ENCODE measurements at regions not wholly inside any gene's neighbourhood (a gene's known extent, or its start where the extent isn't known, plus 50 kb on each side); places are given as distances from the start of the nearest gene placed in this dataset.

GRCh38 chr3:162328649-162329048 is 832.0 kb downstream of the OTOL1 start:
- ATAC-seq (ENCODE audit: poor library complexity) (no peak), DNase-seq (no peak)
- no peak overlapping the region for H3K27ac Mint-ChIP-seq
- Histone ChIP-seq H3K27ac (ENCODE audit: low read depth in 1 of 2, low read length in 2 of 2) (no peak overlapping the region), H3K9me3 (ENCODE audit: control insufficient read depth in 1 of 2, insufficient read depth in 1 of 2, low read length in 2 of 2) (peaks cover 0 to 7% of the 10 kb centered on the region in 2 experiments), H3K4me3 (ENCODE audit: low read length) (no peak overlapping the region), H3K4me1 (ENCODE audit: insufficient read depth, low read length) (no peaks in the 10 kb centered on the region), H3K36me3 (ENCODE audit: insufficient read depth, low read length) (no peaks in the 10 kb centered on the region), H3K27me3 (ENCODE audit: control insufficient read depth in 1 of 2, insufficient read depth in 2 of 2, low read length in 2 of 2) (no peaks in the 10 kb centered on the region)
- POLR2A ChIA-PET = no interaction called here
- TF ChIP-seq, protein P1, sequence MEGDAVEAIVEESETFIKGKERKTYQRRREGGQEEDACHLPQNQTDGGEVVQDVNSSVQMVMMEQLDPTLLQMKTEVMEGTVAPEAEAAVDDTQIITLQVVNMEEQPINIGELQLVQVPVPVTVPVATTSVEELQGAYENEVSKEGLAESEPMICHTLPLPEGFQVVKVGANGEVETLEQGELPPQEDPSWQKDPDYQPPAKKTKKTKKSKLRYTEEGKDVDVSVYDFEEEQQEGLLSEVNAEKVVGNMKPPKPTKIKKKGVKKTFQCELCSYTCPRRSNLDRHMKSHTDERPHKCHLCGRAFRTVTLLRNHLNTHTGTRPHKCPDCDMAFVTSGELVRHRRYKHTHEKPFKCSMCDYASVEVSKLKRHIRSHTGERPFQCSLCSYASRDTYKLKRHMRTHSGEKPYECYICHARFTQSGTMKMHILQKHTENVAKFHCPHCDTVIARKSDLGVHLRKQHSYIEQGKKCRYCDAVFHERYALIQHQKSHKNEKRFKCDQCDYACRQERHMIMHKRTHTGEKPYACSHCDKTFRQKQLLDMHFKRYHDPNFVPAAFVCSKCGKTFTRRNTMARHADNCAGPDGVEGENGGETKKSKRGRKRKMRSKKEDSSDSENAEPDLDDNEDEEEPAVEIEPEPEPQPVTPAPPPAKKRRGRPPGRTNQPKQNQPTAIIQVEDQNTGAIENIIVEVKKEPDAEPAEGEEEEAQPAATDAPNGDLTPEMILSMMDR (IDR thresholded peaks at IDR 0.05) = no peak
- peaks cover 4% of the 10 kb centered on the region for H3K9me3 Mint-ChIP-seq
- no peaks in the 10 kb centered on the region for H3K27me3 Mint-ChIP-seq
- intact Hi-C loops (cut with DNase I, micrococcal nuclease) = no loop called here
- CTCF ChIA-PET = no interaction called here
- H3K4me3 Mint-ChIP-seq = no peak overlapping the region
- H3K36me3 Mint-ChIP-seq (ENCODE audit: low read depth) = no peaks in the 10 kb centered on the region
- no peaks in the 10 kb centered on the region for H3K4me1 Mint-ChIP-seq (ENCODE audit: low read depth)

DNA sequence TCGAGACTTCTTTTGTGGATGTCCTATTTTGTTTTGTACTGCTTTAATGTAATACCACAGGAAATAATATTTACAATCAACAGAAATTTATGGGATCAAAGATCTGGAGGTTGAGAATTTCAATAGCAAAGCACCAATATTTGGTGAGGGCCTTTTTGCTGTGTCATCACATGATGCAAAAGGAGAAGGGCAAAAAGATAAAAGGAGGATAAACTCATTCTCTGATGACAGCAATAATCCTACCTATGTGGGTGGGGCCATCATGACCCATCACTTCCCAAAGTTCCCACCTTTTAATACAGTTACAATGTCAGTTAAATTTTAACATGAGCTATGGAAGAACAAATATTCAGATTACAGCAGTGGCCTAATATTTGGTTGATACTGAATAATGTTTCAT is 832.9 kb downstream of the OTOL1 start:
- Mint-ChIP-seq H3K27ac (no peak overlapping the region), H3K27me3 (no peaks in the 10 kb centered on the region), H3K36me3 (ENCODE audit: low read depth) (no peaks in the 10 kb centered on the region), H3K4me3 (no peak overlapping the region), H3K4me1 (ENCODE audit: low read depth) (no peaks in the 10 kb centered on the region), H3K9me3 (peaks cover 4% of the 10 kb centered on the region)
- H3K9me3 ChIP-seq (ENCODE audit: control insufficient read depth in 1 of 2, insufficient read depth in 1 of 2, low read length in 2 of 2) = peaks cover 0 to 8% of the 10 kb centered on the region in 2 experiments
- no peaks in the 10 kb centered on the region for H3K27me3 ChIP-seq (ENCODE audit: control insufficient read depth in 1 of 2, insufficient read depth in 2 of 2, low read length in 2 of 2)
- TF ChIP-seq, protein P1 (IDR thresholded peaks at IDR 0.05) = no peak
- ATAC-seq (ENCODE audit: poor library complexity) (no peak), DNase-seq (no peak)
- intact Hi-C loops (cut with DNase I, micrococcal nuclease) = no loop called here
- CTCF ChIA-PET = interaction anchor here (1.2 kb wide), 1 partner anchor 16 kb away, joined by 3 read pairs; no protein-coding TSS in a partner anchor
- no peaks in the 10 kb centered on the region for H3K36me3 ChIP-seq (ENCODE audit: insufficient read depth, low read length)
- H3K4me3 ChIP-seq (ENCODE audit: low read length) = no peak overlapping the region
- POLR2A ChIA-PET = no interaction called here
- H3K27ac ChIP-seq (ENCODE audit: low read depth in 1 of 2, low read length in 2 of 2) = no peak overlapping the region
- no peaks in the 10 kb centered on the region for H3K4me1 ChIP-seq (ENCODE audit: insufficient read depth, low read length)

DNA sequence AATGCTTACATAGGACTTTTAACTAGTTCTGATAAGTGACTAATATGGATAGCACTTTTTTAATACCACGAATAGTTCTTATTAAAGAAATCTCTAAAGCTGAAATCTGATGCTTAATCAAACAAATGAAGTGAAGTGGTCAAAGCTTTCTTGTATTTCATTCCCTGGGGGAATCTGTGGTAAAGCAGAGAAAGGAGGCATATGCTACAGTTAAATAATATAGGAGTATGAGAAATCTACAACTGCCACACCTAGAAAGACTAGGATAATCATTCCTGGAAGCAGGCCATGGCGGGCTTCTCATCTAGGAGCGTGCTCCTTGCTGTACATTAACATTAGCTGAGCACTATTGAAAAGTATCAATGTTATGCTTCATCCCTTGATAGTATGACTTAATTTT is 835.7 kb downstream of the OTOL1 start:
- Mint-ChIP-seq H3K4me1 (ENCODE audit: low read depth) (no peaks in the 10 kb centered on the region), H3K27ac (no peak overlapping the region), H3K9me3 (peaks cover 8% of the 10 kb centered on the region), H3K4me3 (no peak overlapping the region), H3K36me3 (ENCODE audit: low read depth) (no peaks in the 10 kb centered on the region), H3K27me3 (no peaks in the 10 kb centered on the region)
- ChIA-PET CTCF (no interaction called here), POLR2A (no interaction called here)
- no peaks in the 10 kb centered on the region for H3K36me3 ChIP-seq (ENCODE audit: insufficient read depth, low read length)
- intact Hi-C loops (cut with DNase I, micrococcal nuclease) = no loop called here
- ATAC-seq (ENCODE audit: poor library complexity) (no peak), DNase-seq (no peak)
- TF ChIP-seq, protein P1 (IDR thresholded peaks at IDR 0.05) = no peak
- H3K4me1 ChIP-seq (ENCODE audit: insufficient read depth, low read length) = no peaks in the 10 kb centered on the region
- no peaks in the 10 kb centered on the region for H3K27me3 ChIP-seq (ENCODE audit: control insufficient read depth in 1 of 2, insufficient read depth in 2 of 2, low read length in 2 of 2)
- H3K9me3 ChIP-seq (ENCODE audit: control insufficient read depth in 1 of 2, insufficient read depth in 1 of 2, low read length in 2 of 2) = peaks cover 0 to 8% of the 10 kb centered on the region in 2 experiments
- no peak overlapping the region for H3K27ac ChIP-seq (ENCODE audit: low read depth in 1 of 2, low read length in 2 of 2)
- no peak overlapping the region for H3K4me3 ChIP-seq (ENCODE audit: low read length)

Data from CD4-positive, alpha-beta T cell (primary cell).